ENCODE measurements at regions not wholly inside any gene's neighbourhood (a gene's known extent, or its start where the extent isn't known, plus 50 kb on each side); places are given as distances from the start of the nearest gene placed in this dataset.

DNA sequence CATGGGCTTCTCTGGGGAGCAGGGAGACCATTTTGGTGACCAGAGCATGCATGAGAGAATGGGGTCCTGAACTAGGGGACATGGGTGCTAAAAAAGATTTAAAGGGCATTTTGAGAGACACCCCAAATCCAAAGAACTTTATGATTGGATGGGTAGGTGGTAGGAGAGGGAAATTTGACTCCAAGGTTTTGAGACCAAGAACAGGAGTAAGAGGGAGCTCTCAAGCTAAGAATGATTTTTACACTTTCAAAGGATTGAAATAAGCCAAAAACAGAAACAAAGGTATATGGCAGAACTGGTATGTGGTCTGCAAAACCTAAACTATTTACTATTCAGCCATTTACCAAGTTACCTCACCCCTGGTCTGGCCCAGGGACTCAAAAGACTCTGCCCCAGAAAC is 318.2 kb upstream of the CLINT1 start:
- no peak for TF ChIP-seq CTCF (conservative IDR thresholded peaks at IDR 0.05; ENCODE audit: low read depth, low read length)
- no peak overlapping the region for H3K4me3 ChIP-seq (ENCODE audit: low read length)
- no peak for DNase-seq (ENCODE audit: low read depth)

- no peak for DNase-seq (ENCODE audit: low read depth)
- no peak for TF ChIP-seq CTCF (conservative IDR thresholded peaks at IDR 0.05; ENCODE audit: low read depth, low read length)
- no peak overlapping the region for H3K4me3 ChIP-seq (ENCODE audit: low read length)
Measured at GRCh38 chr5:158175934-158176481, 317.1 kb upstream of the CLINT1 start.

DNA sequence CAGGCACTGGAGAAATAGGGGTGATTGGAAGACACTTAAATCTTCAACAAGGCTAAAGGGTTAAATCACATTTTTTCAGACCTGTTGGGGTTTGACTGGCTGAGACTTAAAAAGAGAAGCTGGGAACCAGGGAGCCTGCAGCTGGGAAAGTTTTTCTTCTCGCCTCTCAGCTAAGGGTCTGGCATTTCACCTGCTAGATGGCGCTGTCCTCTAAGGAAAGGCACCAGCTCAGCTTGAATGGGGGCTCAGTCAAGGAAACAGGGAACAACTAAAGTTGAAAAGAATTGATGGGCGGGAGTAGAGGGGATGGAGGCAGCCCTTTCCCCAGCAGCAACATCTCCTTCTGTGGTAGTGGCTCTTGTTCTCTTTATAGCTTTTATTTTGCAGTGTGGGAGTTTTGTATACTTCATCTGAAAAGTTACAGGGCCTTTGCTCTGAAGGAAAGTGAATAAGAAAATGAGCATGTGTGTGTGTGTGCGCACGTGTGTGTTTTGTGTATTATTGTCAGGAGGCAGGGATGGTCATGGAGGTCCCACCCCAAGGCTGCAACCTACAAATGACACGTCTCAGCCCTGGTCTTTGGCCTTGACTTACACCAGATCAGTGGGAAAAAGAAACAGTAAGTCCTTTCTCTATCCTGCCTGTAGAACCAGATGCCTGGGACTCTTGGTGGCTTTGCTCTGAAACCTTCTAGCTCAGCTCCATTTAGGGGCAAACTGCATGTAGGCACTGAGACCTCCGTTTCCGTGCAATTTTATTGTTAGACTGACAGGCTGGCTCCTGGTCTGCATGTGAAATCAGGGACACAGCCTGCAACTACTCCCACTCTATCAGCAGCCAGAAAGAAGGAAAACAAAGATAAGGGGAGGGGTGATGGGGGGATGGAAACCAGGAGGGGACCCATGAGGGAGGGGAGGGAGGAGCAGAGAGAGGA is 316.2 kb upstream of the CLINT1 start:
- peak; percentile 89 for TF ChIP-seq CTCF (conservative IDR thresholded peaks at IDR 0.05; ENCODE audit: low read depth, low read length)
- no peak overlapping the region for H3K4me3 ChIP-seq (ENCODE audit: low read length)
- no peak for DNase-seq (ENCODE audit: low read depth)

DNA sequence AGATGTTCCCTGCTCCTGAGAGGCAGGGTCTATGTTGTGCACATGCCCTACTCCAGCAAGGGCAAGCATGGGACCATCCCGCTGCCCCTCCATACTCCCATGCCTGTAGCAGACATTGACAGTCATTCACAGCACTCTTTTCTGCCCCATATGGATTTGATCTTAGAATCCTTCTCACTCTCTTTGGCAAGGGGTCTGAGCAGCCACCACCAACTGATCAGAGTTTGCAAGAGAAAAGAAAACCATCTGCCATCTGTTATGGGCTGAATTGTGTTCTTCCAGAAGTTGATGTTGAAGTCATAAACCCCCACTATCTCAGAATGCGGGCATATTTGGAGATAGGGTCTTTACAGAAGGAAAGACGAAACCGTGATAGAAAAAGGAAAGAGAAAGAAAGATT is 315.1 kb upstream of the CLINT1 start:
- no peak overlapping the region for H3K4me3 ChIP-seq (ENCODE audit: low read length)
- TF ChIP-seq CTCF (conservative IDR thresholded peaks at IDR 0.05; ENCODE audit: low read depth, low read length), result no peak
- no peak for DNase-seq (ENCODE audit: low read depth)

- DNase-seq (ENCODE audit: low read depth), result no peak
- no peak for TF ChIP-seq CTCF (conservative IDR thresholded peaks at IDR 0.05; ENCODE audit: low read depth, low read length)
- no peak overlapping the region for H3K4me3 ChIP-seq (ENCODE audit: low read length)
Measured at GRCh38 chr5:158172005-158172404, 313.1 kb upstream of the CLINT1 start.

DNA sequence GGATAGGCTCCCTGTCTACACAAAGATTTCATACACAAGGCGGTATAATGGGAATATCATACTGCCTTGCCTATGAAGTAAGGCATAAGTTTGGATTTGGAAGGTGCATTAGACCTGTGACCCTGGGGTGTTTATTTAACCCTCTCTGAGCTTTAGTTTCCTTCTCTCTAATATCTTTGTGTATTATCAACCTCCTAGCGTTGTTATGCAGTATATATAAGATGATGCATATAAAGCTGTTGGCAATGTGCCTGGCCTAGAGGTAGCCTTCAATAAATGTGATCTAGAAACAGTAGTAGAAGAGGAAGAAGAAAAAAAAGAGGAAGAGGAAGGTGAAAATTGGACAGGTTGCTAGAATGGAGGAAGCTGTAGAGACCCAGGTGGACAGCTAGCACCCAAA is 311.6 kb upstream of the CLINT1 start:
- no peak for TF ChIP-seq CTCF (conservative IDR thresholded peaks at IDR 0.05; ENCODE audit: low read depth, low read length)
- no peak overlapping the region for H3K4me3 ChIP-seq (ENCODE audit: low read length)
- DNase-seq (ENCODE audit: low read depth), result no peak

DNA sequence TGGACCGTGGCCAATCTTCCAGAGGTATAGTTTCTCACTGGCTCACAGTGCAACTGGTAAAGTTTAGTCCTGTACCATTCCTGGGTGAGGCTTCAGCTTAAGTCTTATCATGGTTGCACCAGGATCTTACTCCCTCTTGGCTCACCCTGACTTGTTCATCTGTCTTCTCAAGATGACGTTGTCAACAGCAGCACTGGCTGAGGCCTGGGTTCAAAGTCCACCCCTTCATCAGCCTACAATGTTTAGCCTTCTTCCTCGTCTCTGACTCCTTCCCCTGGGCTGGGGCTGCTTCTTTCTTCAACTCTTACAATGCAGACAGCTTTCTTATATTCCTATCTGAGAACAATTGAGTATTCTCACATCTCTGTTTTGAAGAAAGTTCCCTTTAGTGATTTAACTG is 311.1 kb upstream of the CLINT1 start:
- no peak overlapping the region for H3K4me3 ChIP-seq (ENCODE audit: low read length)
- TF ChIP-seq CTCF (conservative IDR thresholded peaks at IDR 0.05; ENCODE audit: low read depth, low read length), result no peak
- DNase-seq (ENCODE audit: low read depth), result no peak

Data from retinal pigment epithelial cell (primary cell).